HFFc6 (cell line): ENCODE measurements at regions not wholly inside any gene's neighbourhood (a gene's known extent, or its start where the extent isn't known, plus 50 kb on each side); places are given as distances from the start of the nearest gene placed in this dataset.

Source experiments
- DNase-seq: peaks from one replicate; pipeline ENCODE4 v3.0.0-alpha.2; 2018
- H3K27ac Mint-ChIP-seq: 2 replicates; pipeline ENCODE4 v1.8.0; 2020; ENCODE audit warnings: mild to moderate bottlenecking, mixed read lengths
- H3K27me3 Mint-ChIP-seq: 2 replicates; pipeline ENCODE4 v1.8.0; 2021; ENCODE audit warnings: mild to moderate bottlenecking, moderate library complexity, mixed read lengths; ENCODE audit not compliant: insufficient read depth
- H3K36me3 Mint-ChIP-seq: 2 replicates; pipeline ENCODE4 v1.8.0; 2021; ENCODE audit warnings: low read depth, mixed read lengths
- H3K4me1 Mint-ChIP-seq: 2 replicates; pipeline ENCODE4 v1.8.0; 2020; ENCODE audit warnings: low read depth, mixed read lengths
- H3K4me3 Mint-ChIP-seq: 2 replicates; pipeline ENCODE4 v1.8.0; 2020; ENCODE audit warnings: mild to moderate bottlenecking, moderate library complexity, mixed read lengths
- H3K9me3 Mint-ChIP-seq: 2 replicates; pipeline ENCODE4 v1.8.0; 2020; ENCODE audit warnings: mild to moderate bottlenecking, mixed read lengths
- CTCF ChIP-seq: fragments of 200-600 bp; sonication (generic); IDR thresholded peaks from 2 replicates; pipeline ENCODE4 v1.5.0; 2021; ENCODE audit warnings: antibody characterized with exemption, mild to moderate bottlenecking

GRCh38 chr18:67041334-67041733, 437.4 kb upstream of the CDH19 start:
- TF ChIP-seq CTCF: no peak
- Mint-ChIP-seq H3K36me3 (no peaks in the 10 kb centered on the region), H3K27me3 (peaks cover 2% of the 10 kb centered on the region; the same call in 1 of the 2 replicates), H3K27ac (no peak overlapping the region), H3K4me3 (no peak overlapping the region), H3K4me1 (no peaks in the 10 kb centered on the region), H3K9me3 (peaks cover 35% of the 10 kb centered on the region)
- no peak for DNase-seq

GRCh38 chr18:67035026-67035425, 431.1 kb upstream of the CDH19 start:
- Mint-ChIP-seq H3K27ac (no peak overlapping the region), H3K4me3 (no peak overlapping the region), H3K36me3 (no peaks in the 10 kb centered on the region), H3K9me3 (peaks cover 28% of the 10 kb centered on the region), H3K27me3 (no peaks in the 10 kb centered on the region), H3K4me1 (no peaks in the 10 kb centered on the region)
- no peak for TF ChIP-seq CTCF
- DNase-seq: no peak

- no peak overlapping the region for H3K27ac Mint-ChIP-seq
- H3K36me3 Mint-ChIP-seq: no peaks in the 10 kb centered on the region
- no peaks in the 10 kb centered on the region for H3K4me1 Mint-ChIP-seq
- no peak for TF ChIP-seq CTCF
- H3K27me3 Mint-ChIP-seq: no peaks in the 10 kb centered on the region
- no peak for DNase-seq
- peaks cover 7% of the 10 kb centered on the region for H3K9me3 Mint-ChIP-seq
- no peak overlapping the region for H3K4me3 Mint-ChIP-seq
Observed at GRCh38 chr18:67023059-67023458, 419.2 kb upstream of the CDH19 start.

- Mint-ChIP-seq H3K4me3 (no peak overlapping the region), H3K9me3 (peaks cover 15% of the 10 kb centered on the region), H3K27me3 (no peaks in the 10 kb centered on the region; the same call in 1 of the 2 replicates), H3K36me3 (no peaks in the 10 kb centered on the region), H3K27ac (no peak overlapping the region), H3K4me1 (no peaks in the 10 kb centered on the region)
- TF ChIP-seq CTCF: no peak
- no peak for DNase-seq
Observed at GRCh38 chr18:67010919-67011318, 407.0 kb upstream of the CDH19 start.

GRCh38 chr18:67007999-67008398, 404.1 kb upstream of the CDH19 start:
- Mint-ChIP-seq H3K9me3 (peaks cover 22% of the 10 kb centered on the region), H3K4me3 (no peak overlapping the region), H3K27me3 (no peaks in the 10 kb centered on the region; the same call in 1 of the 2 replicates), H3K36me3 (no peaks in the 10 kb centered on the region), H3K27ac (no peak overlapping the region), H3K4me1 (no peaks in the 10 kb centered on the region)
- no peak for DNase-seq
- TF ChIP-seq CTCF: no peak

- Mint-ChIP-seq H3K27ac (no peak overlapping the region), H3K4me3 (no peak overlapping the region), H3K9me3 (peaks cover 29% of the 10 kb centered on the region), H3K27me3 (no peaks in the 10 kb centered on the region; the same call in 1 of the 2 replicates), H3K4me1 (no peaks in the 10 kb centered on the region), H3K36me3 (no peaks in the 10 kb centered on the region)
- TF ChIP-seq CTCF: no peak
- no peak for DNase-seq
Observed at GRCh38 chr18:67007085-67007484, 403.2 kb upstream of the CDH19 start.
